Caco-2 (cell line): ENCODE measurements at regions not wholly inside any gene's neighbourhood (a gene's known extent, or its start where the extent isn't known, plus 50 kb on each side); places are given as distances from the start of the nearest gene placed in this dataset.

ENCODE experiments used
- BruUV-seq: library from RNA; stranded (reverse); fragments of 400-500 nt; replicated peaks from 2 replicates; lab custom pipeline; 2021; lab: Mats Ljungman, UMichigan
- CTCF ChIA-PET: fragments of 300-600 bp; sonication (Branson Sonifier 250); formaldehyde crosslinking; loops from one replicate; lab custom pipeline; 2022; ENCODE audit warnings: antibody characterized with exemption; lab: Charles Lee
- POLR2A ChIA-PET: fragments of 300-600 bp; sonication (Branson Sonifier 250); formaldehyde crosslinking; loops from one replicate; lab custom pipeline; 2022; ENCODE audit warnings: antibody characterized with exemption; lab: Charles Lee
- DNase-seq, 2 experiments: peaks; one replicate each; pipeline versions ENCODE4 v3.0.0 to v3.0.0-alpha.2; 2020 to 2022
- H3K27me3 ChIP-seq: replicated peaks from 2 replicates; pipeline ENCODE4 v1.6.0; 2011; ENCODE audit warnings: low read length; ENCODE audit not compliant: control insufficient read depth, insufficient read depth
- H3K36me3 ChIP-seq: 2 replicates; pipeline ENCODE4 v1.5.1; 2011; ENCODE audit warnings: low read length; ENCODE audit not compliant: control insufficient read depth, insufficient read depth
- H3K4me1 ChIP-seq: fragments of 250-450 bp; sonication (Bioruptor Pico); 2 replicates; pipeline ENCODE4 v1.5.1; 2020; ENCODE audit warnings: mild to moderate bottlenecking
- H3K4me3 ChIP-seq: 2 replicates; pipeline ENCODE4 v1.5.1; 2011; ENCODE audit warnings: low read depth, mild to moderate bottlenecking, control low read depth, low read length
- H3K9me3 ChIP-seq: fragments of 250-450 bp; sonication (Bioruptor Pico); 2 replicates; pipeline ENCODE4 v1.5.1; 2020; ENCODE audit warnings: mild to moderate bottlenecking, moderate library complexity
- H3K27ac Mint-ChIP-seq: one replicate; pipeline ENCODE4 v1.8.0; 2022; ENCODE audit warnings: mixed read lengths; ENCODE audit not compliant: unreplicated experiment
- H3K27me3 Mint-ChIP-seq: one replicate; pipeline ENCODE4 v1.8.0; 2022; ENCODE audit warnings: mixed read lengths; ENCODE audit not compliant: insufficient read depth, unreplicated experiment
- H3K36me3 Mint-ChIP-seq: one replicate; pipeline ENCODE4 v1.8.0; 2022; ENCODE audit warnings: mild to moderate bottlenecking, mixed read lengths; ENCODE audit not compliant: insufficient read depth, unreplicated experiment
- H3K4me1 Mint-ChIP-seq: one replicate; pipeline ENCODE4 v1.8.0; 2022; ENCODE audit warnings: low read depth, mixed read lengths; ENCODE audit not compliant: unreplicated experiment
- H3K4me3 Mint-ChIP-seq: one replicate; pipeline ENCODE4 v1.8.0; 2022; ENCODE audit warnings: mild to moderate bottlenecking, moderate library complexity, mixed read lengths; ENCODE audit not compliant: unreplicated experiment
- H3K9me3 Mint-ChIP-seq: one replicate; pipeline ENCODE4 v1.8.0; 2022; ENCODE audit warnings: mixed read lengths; ENCODE audit not compliant: unreplicated experiment
- intact Hi-C: fragments of 100-400 bp; cut with micrococcal nuclease; formaldehyde crosslinking; loops from one replicate; pipeline ENCODE4 v1.10.0; 2022; ENCODE audit not compliant: unreplicated experiment
- TF ChIP-seq, protein P1 (sequence below), 2 experiments: fragments of 200-600 bp in 1 of 2; IDR thresholded peaks; 1 replicate in 1 of 2; 2 replicates in 1 of 2; pipeline versions ENCODE4 v1.5.1 to v1.8.0; 2011 to 2022; ENCODE audit warnings: antibody characterized with exemption in 1 of 2, control low read depth in 1 of 2, inconsistent platforms in 1 of 2, low read depth in 1 of 2, low read length in 1 of 2, mild to moderate bottlenecking in 1 of 2, moderate library complexity in 1 of 2; ENCODE audit not compliant: insufficient read depth in 1 of 2, severe bottlenecking in 1 of 2, unreplicated experiment in 1 of 2

DNA sequence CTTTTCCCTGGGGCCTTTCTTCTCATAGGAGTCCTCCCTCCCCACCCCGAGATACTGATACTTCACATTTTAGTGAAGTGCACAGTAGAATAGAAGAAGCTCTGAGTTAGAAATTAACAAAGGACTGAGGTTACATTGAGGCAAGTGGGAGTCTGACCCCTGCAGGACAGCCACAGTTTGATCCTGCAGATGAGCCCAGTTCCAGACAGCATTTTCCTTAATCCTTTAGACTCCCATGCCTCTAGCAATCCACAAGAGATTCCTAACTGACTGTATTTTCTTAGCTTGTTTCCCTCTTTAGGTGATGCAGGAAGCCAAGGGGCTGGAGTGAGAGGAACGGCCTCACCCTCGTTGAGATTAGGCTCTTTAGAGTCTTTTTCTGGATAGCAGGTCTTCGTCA is 204.0 kb downstream of the CYRIA start:
- Mint-ChIP-seq H3K9me3 (peaks cover 49% of the 10 kb centered on the region), H3K4me1 (peaks cover 23% of the 10 kb centered on the region), H3K4me3 (no peak overlapping the region), H3K27ac (no peak overlapping the region), H3K27me3 (no peaks in the 10 kb centered on the region), H3K36me3 (peaks cover 6% of the 10 kb centered on the region)
- TF ChIP-seq, protein P1, sequence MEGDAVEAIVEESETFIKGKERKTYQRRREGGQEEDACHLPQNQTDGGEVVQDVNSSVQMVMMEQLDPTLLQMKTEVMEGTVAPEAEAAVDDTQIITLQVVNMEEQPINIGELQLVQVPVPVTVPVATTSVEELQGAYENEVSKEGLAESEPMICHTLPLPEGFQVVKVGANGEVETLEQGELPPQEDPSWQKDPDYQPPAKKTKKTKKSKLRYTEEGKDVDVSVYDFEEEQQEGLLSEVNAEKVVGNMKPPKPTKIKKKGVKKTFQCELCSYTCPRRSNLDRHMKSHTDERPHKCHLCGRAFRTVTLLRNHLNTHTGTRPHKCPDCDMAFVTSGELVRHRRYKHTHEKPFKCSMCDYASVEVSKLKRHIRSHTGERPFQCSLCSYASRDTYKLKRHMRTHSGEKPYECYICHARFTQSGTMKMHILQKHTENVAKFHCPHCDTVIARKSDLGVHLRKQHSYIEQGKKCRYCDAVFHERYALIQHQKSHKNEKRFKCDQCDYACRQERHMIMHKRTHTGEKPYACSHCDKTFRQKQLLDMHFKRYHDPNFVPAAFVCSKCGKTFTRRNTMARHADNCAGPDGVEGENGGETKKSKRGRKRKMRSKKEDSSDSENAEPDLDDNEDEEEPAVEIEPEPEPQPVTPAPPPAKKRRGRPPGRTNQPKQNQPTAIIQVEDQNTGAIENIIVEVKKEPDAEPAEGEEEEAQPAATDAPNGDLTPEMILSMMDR (IDR thresholded peaks at IDR 0.05; ENCODE audit: insufficient read depth in 1 of 2, low read depth in 1 of 2, low read length in 1 of 2, severe bottlenecking in 1 of 2, unreplicated experiment in 1 of 2) = no peak
- no peak overlapping the region for H3K4me3 ChIP-seq
- no peaks in the 10 kb centered on the region for H3K27me3 ChIP-seq
- H3K36me3 ChIP-seq = no peaks in the 10 kb centered on the region; the same call in 1 of the 2 replicates
- intact Hi-C loops = no loop called here
- peaks cover 10% of the 10 kb centered on the region for H3K9me3 ChIP-seq
- DNase-seq = no peak
- CTCF ChIA-PET = interaction anchor here (0.5 to 0.9 kb wide), 2 partner anchors 36 to 143 kb away, joined by 4 to 5 read pairs; no protein-coding TSS in a partner anchor
- POLR2A ChIA-PET = no interaction called here
- BruUV-seq = no TSS peak
- peaks cover 24% of the 10 kb centered on the region for H3K4me1 ChIP-seq

GRCh38 chr2:16459606-16460005 is 206.0 kb downstream of the CYRIA start:
- no peaks in the 10 kb centered on the region for H3K27me3 ChIP-seq
- BruUV-seq = no TSS peak
- peaks cover 40% of the 10 kb centered on the region for H3K9me3 Mint-ChIP-seq
- intact Hi-C loops = no loop called here
- H3K27me3 Mint-ChIP-seq = no peaks in the 10 kb centered on the region
- no peak for DNase-seq
- no peak overlapping the region for H3K27ac Mint-ChIP-seq
- H3K36me3 Mint-ChIP-seq = peaks cover 7% of the 10 kb centered on the region
- CTCF ChIA-PET = no interaction called here
- H3K9me3 ChIP-seq = peaks cover 10% of the 10 kb centered on the region
- POLR2A ChIA-PET = no interaction called here
- peaks cover 23% of the 10 kb centered on the region for H3K4me1 Mint-ChIP-seq
- H3K4me1 ChIP-seq = peaks cover 23% of the 10 kb centered on the region
- no peak overlapping the region for H3K4me3 ChIP-seq
- H3K36me3 ChIP-seq = no peaks in the 10 kb centered on the region; the same call in 1 of the 2 replicates
- TF ChIP-seq, protein P1 (IDR thresholded peaks at IDR 0.05; ENCODE audit: insufficient read depth in 1 of 2, low read depth in 1 of 2, low read length in 1 of 2, severe bottlenecking in 1 of 2, unreplicated experiment in 1 of 2) = no peak
- H3K4me3 Mint-ChIP-seq = no peak overlapping the region

- BruUV-seq = no TSS peak
- H3K36me3 Mint-ChIP-seq = peaks cover 11% of the 10 kb centered on the region
- Histone ChIP-seq H3K4me1 (peaks cover 12% of the 10 kb centered on the region), H3K9me3 (peaks cover 7% of the 10 kb centered on the region), H3K27me3 (no peaks in the 10 kb centered on the region), H3K36me3 (no peaks in the 10 kb centered on the region; the same call in 1 of the 2 replicates), H3K4me3 (no peak overlapping the region)
- intact Hi-C loops = loop anchor here (1.0 kb wide), 2 partner anchors 29 to 61 kb away; no protein-coding TSS in a partner anchor
- peak overlapping the region; percentile 46 for H3K27ac Mint-ChIP-seq
- peaks cover 22% of the 10 kb centered on the region for H3K9me3 Mint-ChIP-seq
- ChIA-PET POLR2A (no interaction called here), CTCF (no interaction called here)
- H3K4me1 Mint-ChIP-seq = peaks cover 14% of the 10 kb centered on the region
- peak; percentile 51 to 64 for DNase-seq
- TF ChIP-seq, protein P1 (IDR thresholded peaks at IDR 0.05; ENCODE audit: insufficient read depth in 1 of 2, low read depth in 1 of 2, low read length in 1 of 2, severe bottlenecking in 1 of 2, unreplicated experiment in 1 of 2) = no peak
- H3K4me3 Mint-ChIP-seq = peak overlapping the region; percentile 0
- no peaks in the 10 kb centered on the region for H3K27me3 Mint-ChIP-seq
Measured at GRCh38 chr2:16454621-16455020, 211.0 kb downstream of the CYRIA start.
